GM12878 (cell line): ENCODE measurements at regions not wholly inside any gene's neighbourhood (a gene's known extent, or its start where the extent isn't known, plus 50 kb on each side); places are given as distances from the start of the nearest gene placed in this dataset.

Source experiments
- ATAC-seq: fragments of 200-7000 bp; cut with Tn5 transposase; 3 replicates; pipeline ENCODE4 v1.9.1; 2020; ENCODE audit warnings: mild to moderate bottlenecking, moderate library complexity
- BruUV-seq: library from RNA; stranded (reverse); fragments of 400-500 nt; replicated peaks from 2 replicates; lab custom pipeline; 2021; lab: Mats Ljungman, UMichigan
- CTCF ChIA-PET: fragments of 300-600 bp; sonication (Branson Sonifier 250); formaldehyde crosslinking; extraction: SDS; loops from one replicate; lab custom pipeline; 2021; ENCODE audit warnings: inconsistent platforms; lab: Yijun Ruan, JAX
- POLR2A ChIA-PET: fragments of 350-600 bp; formaldehyde crosslinking; extraction: SDS; loops from one replicate; lab custom pipeline; 2021; ENCODE audit warnings: inconsistent platforms; lab: Charles Lee
- RAD21 ChIA-PET: fragments of 300-600 bp; sonication (Branson Sonifier 250); formaldehyde crosslinking; loops from one replicate; lab custom pipeline; 2023; ENCODE audit warnings: antibody characterized with exemption; ENCODE audit not compliant: unreplicated experiment; lab: Charles Lee
- SMC1A ChIA-PET: fragments of 300-600 bp; sonication (Branson Sonifier 250); formaldehyde crosslinking; loops from one replicate; lab custom pipeline; 2023; ENCODE audit not compliant: unreplicated experiment, uncharacterized antibody; lab: Charles Lee
- DNase-seq: peaks from one replicate; pipeline ENCODE4 v3.0.0-alpha.2; 2011; ENCODE audit warnings: low read depth, low spot score
- FAIRE-seq: peaks from 3 replicates; lab custom pipeline; 2011; peaks lifted over from hg19 to GRCh38; lab: Jason Lieb, UNC
- H2AFZ ChIP-seq: 2 replicates; pipeline ENCODE4 v1.6.0; 2011; ENCODE audit warnings: low read depth, low read length, control low read depth; ENCODE audit not compliant: control insufficient read depth
- H3K27ac ChIP-seq: 2 replicates; pipeline ENCODE4 v1.5.1; 2011; ENCODE audit warnings: control low read depth; ENCODE audit not compliant: control insufficient read depth, insufficient read depth
- H3K27me3 ChIP-seq, 2 experiments: replicated peaks in 1 of 2; 2 replicates each; pipeline versions ENCODE4 v1.6.0 to v1.6.1; 2011; ENCODE audit warnings: low read length in 1 of 2; ENCODE audit not compliant: control insufficient read depth in 2 of 2, insufficient read depth in 2 of 2
- H3K36me3 ChIP-seq, 2 experiments: 2 replicates each; pipeline ENCODE4 v1.5.1; 2011; ENCODE audit warnings: low read length in 1 of 2; ENCODE audit not compliant: control insufficient read depth in 2 of 2, insufficient read depth in 2 of 2
- H3K4me1 ChIP-seq: 2 replicates; pipeline ENCODE4 v1.6.1; 2011; ENCODE audit warnings: mild to moderate bottlenecking, low read length, moderate library complexity, mixed read lengths; ENCODE audit not compliant: control insufficient read depth, insufficient read depth
- H3K4me2 ChIP-seq: 2 replicates; pipeline ENCODE4 v1.6.0; 2011; ENCODE audit warnings: control low read depth; ENCODE audit not compliant: control insufficient read depth, insufficient read depth
- H3K4me3 ChIP-seq: fragments of 200-600 bp; sonication (generic); 2 replicates; pipeline ENCODE4 v1.5.1; 2016
- H3K79me2 ChIP-seq: 2 replicates; pipeline ENCODE4 v1.6.0; 2011; ENCODE audit warnings: low read length; ENCODE audit not compliant: control insufficient read depth, insufficient read depth
- H3K9ac ChIP-seq: 2 replicates; pipeline ENCODE4 v1.8.0; 2011; ENCODE audit warnings: low read length, control low read depth, mixed read lengths; ENCODE audit not compliant: control insufficient read depth, insufficient read depth
- H3K9me3 ChIP-seq: replicated peaks from 3 replicates; pipeline ENCODE4 v1.5.1; 2011; ENCODE audit warnings: mild to moderate bottlenecking, low read length; ENCODE audit not compliant: control insufficient read depth, insufficient read depth
- H4K20me1 ChIP-seq: 2 replicates; pipeline ENCODE4 v1.6.0; 2011; ENCODE audit not compliant: control insufficient read depth, insufficient read depth
- CEBPB ChIP-seq, 2 experiments: fragments of 150-350 bp in 1 of 2; IDR thresholded peaks; 2 replicates each; pipeline ENCODE4 v1.6.1; 2012 to 2014; ENCODE audit warnings: low read depth in 2 of 2, low read length in 2 of 2, borderline replicate concordance in 1 of 2, inconsistent platforms in 1 of 2
- ESRRA ChIP-seq: IDR thresholded peaks from 2 replicates; pipeline ENCODE4 v1.6.1; 2012; ENCODE audit warnings: mild to moderate bottlenecking, low read length, improper control_type of control experiment
- NBN ChIP-seq: fragments of 450-650 bp; IDR thresholded peaks from 2 replicates; pipeline ENCODE4 v1.6.1; 2016
- NFIC ChIP-seq: IDR thresholded peaks from 2 replicates; pipeline ENCODE4 v1.6.1; 2012; ENCODE audit warnings: low read depth, mild to moderate bottlenecking, inconsistent platforms, low read length, moderate library complexity
- TARDBP ChIP-seq: IDR thresholded peaks from 2 replicates; pipeline ENCODE4 v1.6.1; 2016; ENCODE audit warnings: borderline replicate concordance
- ZNF217 ChIP-seq: fragments of 450-650 bp; IDR thresholded peaks from 2 replicates; pipeline ENCODE4 v1.6.1; 2017; ENCODE audit warnings: antibody characterized with exemption, mild to moderate bottlenecking
- WGBS: methylation state at CpG from one replicate; pipeline ENCODE4 v1.1.6; 2016; ENCODE audit warnings: low lambda C conversion rate; ENCODE audit not compliant: insufficient replicate concordance, insufficient coverage; ENCODE audit errors: missing lambda C conversion rate; 5-methylcytosine and 5-hydroxymethylcytosine counted together
- in situ Hi-C: fragments of 300-500 bp; cut with MboI; formaldehyde crosslinking; loops from 9 replicates; pipeline ENCODE4 v1.14.3; 2018; ENCODE audit warnings: mixed read lengths
- intact Hi-C: fragments of 100-400 bp; cut with micrococcal nuclease; formaldehyde crosslinking; loops from one replicate; pipeline ENCODE4 v1.14.2; 2022; ENCODE audit not compliant: unreplicated experiment

DNA sequence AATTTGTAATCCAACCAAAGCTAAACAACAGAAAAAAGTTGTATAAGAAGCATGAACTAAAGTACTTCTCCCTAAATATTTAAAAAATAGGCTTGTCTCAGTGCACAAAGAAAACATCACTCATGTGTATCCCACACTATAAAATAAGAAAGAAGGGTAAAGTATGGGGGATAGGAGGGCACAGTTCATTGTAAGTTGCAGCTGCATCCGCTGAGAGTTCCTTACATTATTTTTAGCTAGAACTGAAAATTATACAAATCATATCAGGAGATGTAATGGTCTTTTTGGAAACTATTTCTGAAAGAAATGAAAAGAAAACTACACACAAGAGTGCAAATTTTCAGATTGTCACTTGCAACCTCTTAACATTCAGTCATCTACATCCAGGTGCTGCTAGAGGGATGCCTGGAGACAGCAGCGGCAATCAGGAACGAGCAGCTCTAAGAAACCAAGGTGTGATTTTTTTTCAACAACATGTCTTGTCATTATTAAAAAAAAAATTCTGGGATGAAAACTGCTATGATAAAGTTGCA lies 273.6 kb downstream of the ASXL3 start:
- no peak for DNase-seq
- H3K27ac ChIP-seq = no peak overlapping the region
- FAIRE-seq = no peak
- CTCF ChIA-PET = interaction anchor here (3.4 kb wide), 1 partner anchor 11 kb away, joined by 19 read pairs; no protein-coding TSS in a partner anchor
- BruUV-seq = no TSS peak
- H3K27me3 ChIP-seq = no peaks in the 10 kb centered on the region
- POLR2A ChIA-PET = no interaction called here
- RAD21 ChIA-PET = interaction anchor here (1.4 kb wide), 1 partner anchor 10 kb away, joined by 4 read pairs; no protein-coding TSS in a partner anchor
- H3K4me3 ChIP-seq = no peak overlapping the region
- H3K4me2 ChIP-seq = no peak overlapping the region
- H3K9ac ChIP-seq = no peak overlapping the region
- intact Hi-C loops = no loop called here
- no peak overlapping the region for H2AFZ ChIP-seq
- peak; percentile 41 for ATAC-seq
- in situ Hi-C loops = no loop called here
- H3K4me1 ChIP-seq = no peaks in the 10 kb centered on the region
- WGBS = 51% methylated on average over 3 of the region's 3 CpGs
- H3K79me2 ChIP-seq = no peaks in the 10 kb centered on the region
- H4K20me1 ChIP-seq = no peaks in the 10 kb centered on the region
- TF ChIP-seq TARDBP (no peak), NFIC (0 out of 2 replicates have a peak, but pooled peaks have one; percentile 26)
- SMC1A ChIA-PET = interaction anchor here (0.6 to 1.7 kb wide), 8 partner anchors 13 to 386 kb away, joined by 3 to 5 read pairs (median 3); no protein-coding TSS in a partner anchor
- H3K36me3 ChIP-seq = no peaks in the 10 kb centered on the region
- H3K9me3 ChIP-seq = no peaks in the 10 kb centered on the region

DNA sequence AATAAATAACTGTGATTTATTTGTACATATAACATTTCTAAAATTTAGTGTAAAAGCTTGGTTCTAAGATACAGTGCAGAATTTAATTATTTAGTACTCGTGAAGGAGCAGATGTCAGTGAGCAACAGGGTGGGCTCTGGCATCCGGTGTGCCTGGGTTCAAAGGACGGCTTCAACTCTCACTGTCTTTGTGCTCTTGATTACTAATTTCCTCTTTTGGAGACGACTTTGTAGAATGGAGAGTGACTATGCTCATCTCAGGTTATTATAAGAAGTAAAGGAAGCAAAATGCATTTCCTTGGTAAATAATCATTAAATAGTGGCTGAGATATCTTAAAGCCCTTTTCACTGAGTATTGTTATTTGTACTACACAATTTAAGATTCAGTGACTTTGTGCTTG lies 271.7 kb downstream of the ASXL3 start:
- SMC1A ChIA-PET = interaction anchor here (0.9 to 1.6 kb wide), 2 partner anchors 10 to 141 kb away, joined by 5 to 6 read pairs; no protein-coding TSS in a partner anchor
- no peak for TF ChIP-seq ESRRA
- TF ChIP-seq CEBPB (IDR thresholded peaks at IDR 0.05; ENCODE audit: borderline replicate concordance in 1 of 2, low read depth in 2 of 2, low read length in 2 of 2) = no peak
- no peak for TF ChIP-seq ZNF217
- no peak for TF ChIP-seq NBN
- TF ChIP-seq, all 136 proteins: peak for 0
- FAIRE-seq (no peak), ATAC-seq (peak; percentile 68), DNase-seq (no peak)
- no peak overlapping the region for H3K27ac ChIP-seq
- H3K27me3 ChIP-seq = no peaks in the 10 kb centered on the region
- H3K9me3 ChIP-seq = no peaks in the 10 kb centered on the region
- no peaks in the 10 kb centered on the region for H3K36me3 ChIP-seq
- CTCF ChIA-PET = interaction anchor here (3.4 kb wide), 1 partner anchor 9 kb away, joined by 19 read pairs; no protein-coding TSS in a partner anchor
- H4K20me1 ChIP-seq = no peaks in the 10 kb centered on the region
- in situ Hi-C loops (loop anchor here (25.0 kb wide), 1 partner anchor 938 kb away; no protein-coding TSS in a partner anchor), intact Hi-C loops (no loop called here)
- WGBS = 0% methylated on average over 4 of the region's 4 CpGs
- H3K4me3 ChIP-seq = no peak overlapping the region
- H3K9ac ChIP-seq = no peak overlapping the region
- no TSS peak for BruUV-seq
- POLR2A ChIA-PET = no interaction called here
- no peak overlapping the region for H2AFZ ChIP-seq
- H3K79me2 ChIP-seq = no peaks in the 10 kb centered on the region
- H3K4me1 ChIP-seq = no peaks in the 10 kb centered on the region
- RAD21 ChIA-PET = interaction anchor here (1.3 kb wide), 1 partner anchor 16 kb away, joined by 3 read pairs; no protein-coding TSS in a partner anchor
- no peak overlapping the region for H3K4me2 ChIP-seq
